Astrocyte (in vitro differentiated cells and primary cell): ENCODE measurements at regions not wholly inside any gene's neighbourhood (a gene's known extent, or its start where the extent isn't known, plus 50 kb on each side); places are given as distances from the start of the nearest gene placed in this dataset.
"Not testable (repeated sequence)": the region's sequence is repeated elsewhere in the genome, so short reads cannot be mapped to it uniquely, and the experiment has no call there.

Experiments
- DNase-seq: peaks from one replicate; pipeline ENCODE4 v3.0.0-alpha.2; 2010; ENCODE audit warnings: low read depth
- FAIRE-seq: peaks from 2 replicates; lab custom pipeline; 2011; peaks lifted over from hg19 to GRCh38; lab: Jason Lieb, UNC
- H2AFZ ChIP-seq: 2 replicates; pipeline ENCODE4 v1.6.0; 2012; ENCODE audit warnings: low read depth, low read length, inconsistent platforms
- H3K27ac ChIP-seq: 2 replicates; pipeline ENCODE4 v1.5.1; 2011; ENCODE audit warnings: low read depth, low read length, inconsistent platforms
- H3K27me3 ChIP-seq: 2 replicates; pipeline ENCODE4 v1.6.0; 2011; ENCODE audit warnings: low read length, inconsistent platforms; ENCODE audit not compliant: insufficient read depth
- H3K36me3 ChIP-seq: 2 replicates; pipeline ENCODE4 v1.5.1; 2011; ENCODE audit warnings: low read length, inconsistent platforms; ENCODE audit not compliant: insufficient read depth
- H3K4me1 ChIP-seq: 2 replicates; pipeline ENCODE4 v1.5.1; 2011; ENCODE audit warnings: low read length, inconsistent platforms; ENCODE audit not compliant: insufficient read depth
- H3K4me2 ChIP-seq: 2 replicates; pipeline ENCODE4 v1.6.0; 2012; ENCODE audit warnings: low read length, inconsistent platforms
- H3K4me3 ChIP-seq: 2 replicates; pipeline ENCODE4 v1.5.1; 2011; ENCODE audit warnings: low read depth, mild to moderate bottlenecking, low read length, inconsistent platforms; ENCODE audit not compliant: insufficient read depth
- H3K79me2 ChIP-seq: 2 replicates; pipeline ENCODE4 v1.6.0; 2012; ENCODE audit warnings: mild to moderate bottlenecking, low read length, inconsistent platforms; ENCODE audit not compliant: insufficient read depth
- H3K9ac ChIP-seq: 2 replicates; pipeline ENCODE4 v1.6.0; 2012; ENCODE audit warnings: mild to moderate bottlenecking, low read length, inconsistent platforms
- H3K9me3 ChIP-seq: 2 replicates; pipeline ENCODE4 v1.5.1; 2012; ENCODE audit warnings: low read depth, mild to moderate bottlenecking, low read length, inconsistent platforms; ENCODE audit not compliant: insufficient read depth
- H4K20me1 ChIP-seq: 2 replicates; pipeline ENCODE4 v1.6.0; 2012; ENCODE audit warnings: low read length, inconsistent platforms; ENCODE audit not compliant: insufficient read depth
- H3K27ac Mint-ChIP-seq: one replicate; pipeline ENCODE4 v1.8.0; 2021; ENCODE audit warnings: mild to moderate bottlenecking, mixed read lengths; ENCODE audit not compliant: unreplicated experiment
- H3K27me3 Mint-ChIP-seq: one replicate; pipeline ENCODE4 v1.8.0; 2021; ENCODE audit warnings: low read depth, mixed read lengths; ENCODE audit not compliant: unreplicated experiment
- H3K36me3 Mint-ChIP-seq: one replicate; pipeline ENCODE4 v1.8.0; 2021; ENCODE audit warnings: low read depth, mixed read lengths; ENCODE audit not compliant: unreplicated experiment
- H3K4me1 Mint-ChIP-seq: one replicate; pipeline ENCODE4 v1.8.0; 2021; ENCODE audit warnings: low read depth, mixed read lengths; ENCODE audit not compliant: unreplicated experiment
- H3K4me3 Mint-ChIP-seq: one replicate; pipeline ENCODE4 v1.8.0; 2021; ENCODE audit warnings: mild to moderate bottlenecking, moderate library complexity, mixed read lengths; ENCODE audit not compliant: unreplicated experiment
- H3K9me3 Mint-ChIP-seq: one replicate; pipeline ENCODE4 v1.8.0; 2021; ENCODE audit warnings: mild to moderate bottlenecking, mixed read lengths; ENCODE audit not compliant: unreplicated experiment

GRCh38 chr7:35152059-35152458, 101.8 kb downstream of the TBX20 start:
- FAIRE-seq, H3K36me3 ChIP-seq, DNase-seq, H3K4me2 ChIP-seq, H3K9ac ChIP-seq, H3K27me3 ChIP-seq, H3K9me3 ChIP-seq, H3K4me1 ChIP-seq, H3K27ac Mint-ChIP-seq, H4K20me1 ChIP-seq, H3K27me3 Mint-ChIP-seq, H3K4me3 ChIP-seq, H3K27ac ChIP-seq, H3K4me1 Mint-ChIP-seq, H2AFZ ChIP-seq, H3K79me2 ChIP-seq, H3K4me3 Mint-ChIP-seq: not testable (repeated sequence)
- Mint-ChIP-seq H3K36me3 (peaks cover 16% of the 10 kb centered on the region), H3K9me3 (peaks cover 24% of the 10 kb centered on the region)

GRCh38 chr7:35148030-35148429, 105.9 kb downstream of the TBX20 start:
- H3K9me3 ChIP-seq, H3K4me3 ChIP-seq, H3K4me1 Mint-ChIP-seq, H3K36me3 Mint-ChIP-seq, H3K9me3 Mint-ChIP-seq, FAIRE-seq, DNase-seq, H3K27me3 Mint-ChIP-seq, H3K4me2 ChIP-seq, H3K27ac Mint-ChIP-seq, H3K79me2 ChIP-seq, H3K27me3 ChIP-seq, H3K4me1 ChIP-seq, H4K20me1 ChIP-seq, H2AFZ ChIP-seq, H3K27ac ChIP-seq, H3K36me3 ChIP-seq, H3K9ac ChIP-seq, H3K4me3 Mint-ChIP-seq: not testable (repeated sequence)

DNA sequence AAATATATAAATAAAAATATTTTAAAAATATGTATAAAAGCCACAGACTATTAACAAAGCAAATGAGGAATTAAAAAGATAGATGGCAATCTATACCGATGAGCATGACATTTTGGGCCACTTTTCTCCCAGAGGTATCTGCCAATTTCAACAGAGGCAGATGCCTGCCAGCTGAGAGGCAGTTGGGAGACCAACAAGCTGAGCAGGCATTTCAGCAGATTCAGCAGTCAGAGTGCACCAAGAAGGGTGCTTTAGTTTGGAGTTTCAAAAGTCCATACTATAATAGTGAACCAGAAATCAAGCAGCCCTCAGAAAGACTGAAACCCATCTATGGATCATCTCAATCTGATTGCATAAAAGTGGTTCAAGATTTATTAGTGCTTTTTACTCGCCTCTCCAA, 104.8 kb upstream of the DPY19L1 start:
- FAIRE-seq, H3K9ac ChIP-seq, H3K4me3 ChIP-seq, H3K4me2 ChIP-seq, H3K4me1 Mint-ChIP-seq, H4K20me1 ChIP-seq, H2AFZ ChIP-seq, H3K9me3 Mint-ChIP-seq, H3K36me3 Mint-ChIP-seq, H3K4me1 ChIP-seq, H3K79me2 ChIP-seq, H3K9me3 ChIP-seq, H3K27ac ChIP-seq, H3K36me3 ChIP-seq, H3K27me3 ChIP-seq, H3K27ac Mint-ChIP-seq, H3K27me3 Mint-ChIP-seq, H3K4me3 Mint-ChIP-seq, DNase-seq: not testable (repeated sequence)

- not testable (repeated sequence) for H3K4me1 ChIP-seq, H3K4me3 Mint-ChIP-seq, H3K27ac Mint-ChIP-seq, H3K79me2 ChIP-seq, H3K27ac ChIP-seq, H3K27me3 Mint-ChIP-seq, H2AFZ ChIP-seq, H3K9ac ChIP-seq, H3K36me3 Mint-ChIP-seq, H3K4me3 ChIP-seq, H3K4me1 Mint-ChIP-seq, H3K9me3 Mint-ChIP-seq, FAIRE-seq, H3K27me3 ChIP-seq, H4K20me1 ChIP-seq, H3K9me3 ChIP-seq, H3K36me3 ChIP-seq
- H3K4me2 ChIP-seq, result peak overlapping the region; percentile 39
- peak; percentile 9 for DNase-seq
Observed at GRCh38 chr7:35139281-35139680, 102.0 kb upstream of the DPY19L1 start.

GRCh38 chr7:35133465-35133864, 96.2 kb upstream of the DPY19L1 start:
- not testable (repeated sequence) for H3K36me3 Mint-ChIP-seq, H3K9ac ChIP-seq, H3K4me3 ChIP-seq, FAIRE-seq, H3K4me2 ChIP-seq, H3K4me3 Mint-ChIP-seq, H3K9me3 Mint-ChIP-seq, DNase-seq, H3K4me1 ChIP-seq, H3K27me3 ChIP-seq, H3K36me3 ChIP-seq, H4K20me1 ChIP-seq, H3K4me1 Mint-ChIP-seq, H3K27ac Mint-ChIP-seq, H3K9me3 ChIP-seq, H3K27ac ChIP-seq, H3K27me3 Mint-ChIP-seq, H3K79me2 ChIP-seq, H2AFZ ChIP-seq

DNA sequence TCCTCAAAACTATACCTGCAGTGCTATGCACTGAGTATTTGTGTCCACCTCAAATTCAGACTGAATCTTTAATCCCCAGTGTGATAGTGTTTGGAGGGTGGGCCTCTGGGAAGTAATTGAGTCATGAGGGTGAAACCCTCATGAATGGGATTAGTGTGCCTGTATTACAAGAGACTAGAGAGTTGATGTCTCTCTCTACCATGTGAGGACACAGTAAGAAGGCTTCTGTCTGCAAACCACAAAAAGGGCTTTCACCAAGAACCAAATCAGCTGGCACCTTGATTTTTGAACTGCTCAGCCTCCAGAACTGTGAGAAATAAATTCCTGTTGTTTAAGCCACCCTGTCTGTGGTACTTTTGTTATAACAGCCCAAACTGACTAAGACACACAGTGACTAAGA, 95.7 kb upstream of the DPY19L1 start:
- H3K4me2 ChIP-seq, result not testable (repeated sequence)

More for the DNA sequence above, 95.7 kb upstream of the DPY19L1 start:
- H3K79me2 ChIP-seq, H2AFZ ChIP-seq, H3K9me3 Mint-ChIP-seq, H3K36me3 ChIP-seq, FAIRE-seq, H3K36me3 Mint-ChIP-seq, H3K27ac Mint-ChIP-seq, H3K4me3 ChIP-seq, H3K4me1 Mint-ChIP-seq, DNase-seq, H3K27ac ChIP-seq, H3K27me3 ChIP-seq, H3K4me3 Mint-ChIP-seq, H3K27me3 Mint-ChIP-seq, H4K20me1 ChIP-seq, H3K9me3 ChIP-seq, H3K4me1 ChIP-seq, H3K9ac ChIP-seq: not testable (repeated sequence)
